B cell (primary cell): ENCODE measurements at regions not wholly inside any gene's neighbourhood (a gene's known extent, or its start where the extent isn't known, plus 50 kb on each side); places are given as distances from the start of the nearest gene placed in this dataset.

Experiments
- CTCF ChIP-seq: fragments of 200-600 bp; IDR thresholded peaks from one replicate; pipeline ENCODE4 v1.8.0; 2022; ENCODE audit warnings: antibody characterized with exemption, mild to moderate bottlenecking
- EZH2 ChIP-seq: IDR thresholded peaks from 2 replicates; pipeline ENCODE4 v1.6.1; 2012; ENCODE audit warnings: borderline replicate concordance, low read depth, mild to moderate bottlenecking, moderate library complexity, low read length; ENCODE audit not compliant: insufficient read depth, poor library complexity, severe bottlenecking

- TF ChIP-seq CTCF (no peak), EZH2 (no peak)
These were observed 1165.2 kb downstream of the BRINP3 start for GRCh38 chr1:189312499-189312898.
